ENCODE measurements at regions not wholly inside any gene's neighbourhood (a gene's known extent, or its start where the extent isn't known, plus 50 kb on each side); places are given as distances from the start of the nearest gene placed in this dataset.

DNA sequence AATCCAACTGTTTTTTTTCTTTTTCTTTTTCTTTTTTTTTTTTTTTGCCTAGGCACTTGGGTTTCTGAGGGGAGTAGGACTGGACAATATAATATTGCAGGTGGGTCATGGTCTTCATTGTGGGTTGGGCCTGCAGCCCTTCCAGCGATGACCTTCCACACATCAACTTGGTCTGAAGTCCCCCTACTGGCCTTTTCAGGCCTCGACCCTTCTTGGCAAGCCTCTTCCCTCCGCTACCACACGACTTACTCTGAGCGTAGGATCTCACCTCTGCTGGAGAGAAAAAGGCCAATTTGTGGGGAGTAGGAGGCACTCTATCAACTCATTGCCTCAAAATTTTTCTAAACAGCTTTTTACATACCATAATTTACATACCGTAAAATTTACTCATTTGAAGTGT lies 51.1 kb upstream of the GRIK3 start:
- no peak for DNase-seq

DNA sequence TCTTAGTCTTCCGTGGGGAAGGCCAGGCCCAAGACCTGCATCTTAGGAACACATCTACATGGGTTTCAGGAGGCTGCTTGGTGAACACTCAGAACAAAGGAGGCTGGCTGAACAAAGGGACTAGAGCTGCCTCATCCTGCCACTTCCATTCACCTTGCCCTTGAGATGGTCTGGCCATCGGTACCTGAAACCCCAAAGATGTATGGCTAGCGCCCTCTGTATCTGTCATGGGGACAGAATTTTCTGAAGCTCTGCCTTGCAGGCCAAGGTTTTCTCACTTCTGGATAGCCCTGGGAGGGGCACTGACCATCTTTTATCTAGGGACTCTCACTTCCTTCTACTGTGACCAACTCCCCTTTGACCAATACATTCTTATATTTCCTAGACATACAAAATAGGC lies 55.4 kb upstream of the GRIK3 start:
- DNase-seq: no peak

DNA sequence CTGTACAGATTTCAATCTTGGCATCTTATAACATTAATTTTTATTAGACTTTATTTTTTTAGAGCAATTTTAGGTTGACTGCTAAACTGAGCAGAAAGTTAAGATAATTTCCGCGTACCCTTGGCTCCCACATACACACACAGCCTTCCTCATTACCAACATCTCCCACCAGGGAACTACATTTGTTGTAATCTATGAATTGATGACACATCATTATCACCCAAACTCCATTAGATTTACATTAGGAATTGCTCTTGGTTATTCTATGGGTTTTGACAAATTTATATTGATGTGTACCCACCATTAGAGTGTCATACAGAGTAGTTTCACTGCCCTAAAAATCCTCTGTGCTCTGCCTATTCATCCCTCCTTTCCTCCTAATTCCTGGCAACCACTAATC lies 56.4 kb upstream of the GRIK3 start:
- DNase-seq: no peak

GRCh38 chr1:37092937-37093336 lies 58.6 kb upstream of the GRIK3 start:
- no peak for DNase-seq

DNA sequence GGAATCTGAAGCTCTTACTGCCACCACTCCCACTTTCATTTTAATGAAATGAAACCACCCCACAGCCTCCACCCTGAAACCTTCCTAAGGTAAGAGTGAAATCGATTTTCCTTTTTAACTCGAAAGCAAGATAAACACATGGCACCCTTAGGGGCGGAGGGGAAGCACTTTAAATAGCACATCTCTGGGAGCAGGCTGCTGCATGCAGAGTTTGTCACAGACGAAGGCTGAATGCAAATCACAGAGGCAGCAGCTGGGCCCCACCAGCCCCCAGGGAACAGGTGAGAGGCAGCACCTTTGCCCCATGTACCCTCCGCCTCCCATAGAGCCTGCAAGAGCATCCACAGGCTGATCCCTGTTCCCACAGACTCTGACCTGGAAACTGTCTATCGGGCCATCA lies 60.0 kb upstream of the GRIK3 start:
- DNase-seq: no peak

GRCh38 chr1:37096523-37096922 lies 62.2 kb upstream of the GRIK3 start:
- DNase-seq: no peak

GRCh38 chr1:37097731-37098130 lies 63.4 kb upstream of the GRIK3 start:
- DNase-seq: no peak

GRCh38 chr1:37098237-37098636 lies 63.9 kb upstream of the GRIK3 start:
- DNase-seq: no peak

DNA sequence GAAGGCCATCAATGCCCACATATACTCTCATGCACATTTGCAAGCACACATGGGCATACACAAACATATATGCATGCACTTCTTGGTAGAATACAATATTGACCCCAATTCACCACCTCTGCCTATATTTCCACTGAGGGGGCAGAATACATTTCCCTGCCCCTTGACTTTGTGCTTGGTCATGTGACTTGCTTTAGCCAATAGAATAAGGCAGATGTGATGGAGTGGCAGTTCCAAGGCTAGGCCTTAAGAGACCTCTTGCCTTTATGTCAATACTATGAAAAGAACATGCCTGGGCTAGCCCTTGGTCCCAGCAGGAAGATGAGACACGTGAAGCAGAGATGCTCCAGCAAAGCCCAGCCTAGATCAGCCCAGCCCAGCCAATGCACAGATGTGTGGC lies 66.0 kb upstream of the GRIK3 start:
- DNase-seq: no peak

- no peak for DNase-seq
These were observed 68.5 kb upstream of the GRIK3 start for GRCh38 chr1:37102656-37103382.

DNA sequence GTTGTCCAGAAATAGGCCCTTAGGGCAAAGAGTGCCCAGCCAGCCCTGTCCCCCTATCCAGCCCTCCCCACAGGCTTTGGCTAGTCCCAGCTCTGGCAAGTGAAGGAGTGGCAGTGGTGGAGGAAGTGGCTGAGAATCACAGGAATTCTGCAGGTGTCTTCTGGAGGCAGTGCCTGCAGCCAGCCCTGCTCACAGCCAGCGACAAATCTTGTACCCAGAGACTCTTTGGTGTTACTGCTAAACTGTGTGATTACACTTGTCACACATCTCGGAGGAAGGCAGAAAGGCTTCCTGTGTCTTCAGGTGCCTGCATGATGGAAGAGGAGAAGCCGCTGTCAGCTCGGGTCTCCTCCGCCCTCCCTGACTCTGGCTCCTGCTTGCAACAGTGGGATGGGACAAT lies 71.6 kb upstream of the GRIK3 start:
- no peak for DNase-seq

- no peak for DNase-seq
These were observed 73.0 kb upstream of the GRIK3 start for GRCh38 chr1:37107153-37107907.

GRCh38 chr1:37108596-37109188 lies 74.4 kb upstream of the GRIK3 start:
- no peak for DNase-seq

DNA sequence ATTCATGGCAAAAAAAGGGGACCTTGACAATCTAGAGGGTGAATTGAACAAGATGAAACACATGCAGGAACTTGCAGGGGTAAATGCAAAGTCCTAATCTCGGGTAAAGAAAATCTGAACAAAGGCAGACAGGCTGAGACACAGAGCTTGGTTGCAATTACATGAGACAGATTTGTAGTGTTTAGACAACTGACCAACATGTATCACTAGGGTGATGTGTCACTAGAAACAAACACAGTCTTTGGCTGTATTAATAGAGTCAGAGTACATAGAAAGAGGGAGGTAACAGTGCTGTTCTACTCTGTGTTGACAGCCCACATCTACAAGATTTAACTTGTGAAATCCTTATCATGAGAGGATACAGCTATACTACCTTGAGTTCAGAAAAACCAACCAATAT lies 78.1 kb upstream of the GRIK3 start:
- no peak for DNase-seq

DNA sequence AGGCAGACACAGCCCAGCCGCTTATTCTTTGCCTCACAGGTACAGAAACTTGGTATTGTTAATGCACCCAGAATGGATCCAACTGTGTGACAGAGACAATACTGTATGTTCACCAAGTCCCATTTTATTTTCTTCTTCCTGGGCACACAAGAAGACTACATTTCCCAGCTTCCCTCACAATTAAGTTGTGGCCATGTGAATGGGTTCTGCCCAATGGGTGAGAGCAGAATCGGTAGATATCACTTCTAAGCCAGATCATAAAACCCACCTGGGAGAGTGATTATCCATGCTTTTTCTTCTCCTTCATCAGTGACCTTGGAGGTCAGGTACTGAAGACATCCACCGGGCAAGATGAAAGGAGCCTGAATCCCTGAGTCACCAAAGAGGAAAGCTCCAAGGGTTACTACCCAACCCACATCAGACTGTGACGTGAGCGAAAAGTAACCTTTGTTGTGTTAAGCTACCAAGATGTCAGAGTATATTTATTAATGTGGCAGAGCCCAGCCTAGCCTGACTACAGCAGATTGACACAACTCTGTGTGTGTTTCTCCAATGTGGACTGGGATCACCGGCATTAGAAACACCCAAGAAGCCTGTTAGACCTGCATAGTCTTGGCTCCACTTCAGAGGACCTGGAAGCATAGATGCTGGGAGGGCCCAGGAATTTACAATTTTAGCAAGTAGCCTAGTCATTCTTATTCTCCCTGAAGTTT lies 79.1 kb upstream of the GRIK3 start:
- no peak for DNase-seq

DNA sequence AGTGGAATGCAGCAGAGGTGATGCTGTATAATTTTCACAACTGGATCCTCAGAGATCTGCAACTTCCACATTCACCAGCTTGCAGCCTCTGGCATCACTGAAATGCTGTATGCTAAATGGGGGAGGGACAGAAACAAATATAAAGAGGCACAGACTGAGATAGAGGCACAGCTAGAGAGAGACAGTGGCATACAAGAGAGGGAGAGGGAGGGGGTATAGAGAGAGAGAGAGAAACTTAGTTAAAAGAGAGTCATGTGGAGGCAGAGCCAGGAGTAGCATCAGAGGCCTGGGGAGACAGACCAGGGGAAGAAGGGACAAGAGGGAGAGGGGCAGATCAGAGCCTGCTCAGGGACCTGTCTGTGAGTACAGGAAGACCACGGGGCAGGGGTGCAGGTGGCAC lies 84.5 kb upstream of the GRIK3 start:
- no peak for DNase-seq

GRCh38 chr1:37120279-37120678 lies 86.0 kb upstream of the GRIK3 start:
- DNase-seq: no peak

- DNase-seq: no peak
These were observed 89.2 kb upstream of the GRIK3 start for GRCh38 chr1:37123276-37124115.

DNA sequence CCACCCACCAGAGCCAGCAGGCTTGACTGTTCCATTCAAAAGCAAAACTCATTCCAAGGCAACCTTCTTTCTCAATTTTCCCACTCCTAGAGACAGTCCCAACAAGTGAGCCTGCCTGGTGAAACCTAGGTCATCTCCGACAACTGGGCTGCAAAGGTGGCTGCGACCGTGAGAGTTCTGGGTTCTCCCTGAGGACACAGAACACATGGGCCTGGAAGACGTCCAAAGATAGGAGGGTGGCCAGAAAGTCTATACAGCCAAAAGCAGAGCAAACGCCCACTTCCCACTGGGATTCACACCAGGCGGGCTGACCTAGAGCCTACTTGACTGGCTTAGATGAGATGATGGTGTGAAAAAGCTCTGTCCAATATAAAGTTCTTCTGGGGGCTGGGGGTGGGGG lies 90.2 kb upstream of the GRIK3 start:
- no peak for DNase-seq

- DNase-seq: no peak
These were observed 91.0 kb upstream of the GRIK3 start for GRCh38 chr1:37125295-37125694.

GRCh38 chr1:37127254-37127748 lies 93.0 kb upstream of the GRIK3 start:
- no peak for DNase-seq

DNA sequence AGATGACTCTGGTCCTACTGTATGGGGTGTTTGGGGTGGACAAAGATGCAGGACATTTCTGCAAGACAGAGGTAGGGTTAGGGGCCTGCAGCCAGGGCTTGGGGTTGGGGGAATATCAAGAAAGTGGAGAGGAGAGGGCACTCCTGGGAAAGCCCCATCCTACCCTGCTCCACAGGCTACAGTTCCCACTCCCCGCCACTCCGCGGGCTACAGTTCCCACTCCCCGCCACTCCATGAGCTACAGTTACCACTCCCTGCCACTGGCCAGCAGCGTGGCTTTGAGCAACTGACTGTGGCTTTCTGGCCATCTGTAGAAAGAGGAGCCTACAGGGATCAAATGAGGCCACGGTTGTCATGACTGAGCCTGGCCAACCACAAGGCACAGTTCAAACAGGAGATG lies 93.8 kb upstream of the GRIK3 start:
- DNase-seq: no peak
